Spinal cord (tissue), 9 donors: ENCODE measurements at regions not wholly inside any gene's neighbourhood (a gene's known extent, or its start where the extent isn't known, plus 50 kb on each side); places are given as distances from the start of the nearest gene placed in this dataset.

Source experiments
- DNase-seq, 6 donors: peaks; one replicate each; pipeline versions ENCODE4 v3.0.0 to v3.0.0-alpha.2; 2013 to 2015; ENCODE audit warnings: low spot score in 6 of 6, low read depth in 4 of 6
- H3K27ac ChIP-seq: one replicate; pipeline ENCODE4 v1.5.1; 2013; ENCODE audit warnings: low read depth, low read length, control low read depth
- H3K27me3 ChIP-seq: one replicate; pipeline ENCODE4 v1.6.1; 2013; ENCODE audit warnings: low read length; ENCODE audit not compliant: control insufficient read depth, insufficient read depth
- H3K36me3 ChIP-seq: one replicate; pipeline ENCODE4 v1.6.1; 2013; ENCODE audit warnings: low read length; ENCODE audit not compliant: control insufficient read depth, insufficient read depth
- H3K4me1 ChIP-seq: one replicate; pipeline ENCODE4 v1.6.1; 2013; ENCODE audit warnings: low read length; ENCODE audit not compliant: control insufficient read depth, insufficient read depth
- H3K4me3 ChIP-seq: one replicate; pipeline ENCODE4 v1.5.1; 2013; ENCODE audit warnings: low read depth, low read length, control low read depth
- H3K9me3 ChIP-seq: one replicate; pipeline ENCODE4 v1.6.1; 2013; ENCODE audit warnings: low read length; ENCODE audit not compliant: control insufficient read depth, insufficient read depth
- WGBS: methylation state at CpG from one replicate; pipeline ENCODE4 v1.1.5; 2013; ENCODE audit warnings: missing lambda C conversion rate; ENCODE audit not compliant: insufficient coverage; 5-methylcytosine and 5-hydroxymethylcytosine counted together
- donor health status: healthy.

DNA sequence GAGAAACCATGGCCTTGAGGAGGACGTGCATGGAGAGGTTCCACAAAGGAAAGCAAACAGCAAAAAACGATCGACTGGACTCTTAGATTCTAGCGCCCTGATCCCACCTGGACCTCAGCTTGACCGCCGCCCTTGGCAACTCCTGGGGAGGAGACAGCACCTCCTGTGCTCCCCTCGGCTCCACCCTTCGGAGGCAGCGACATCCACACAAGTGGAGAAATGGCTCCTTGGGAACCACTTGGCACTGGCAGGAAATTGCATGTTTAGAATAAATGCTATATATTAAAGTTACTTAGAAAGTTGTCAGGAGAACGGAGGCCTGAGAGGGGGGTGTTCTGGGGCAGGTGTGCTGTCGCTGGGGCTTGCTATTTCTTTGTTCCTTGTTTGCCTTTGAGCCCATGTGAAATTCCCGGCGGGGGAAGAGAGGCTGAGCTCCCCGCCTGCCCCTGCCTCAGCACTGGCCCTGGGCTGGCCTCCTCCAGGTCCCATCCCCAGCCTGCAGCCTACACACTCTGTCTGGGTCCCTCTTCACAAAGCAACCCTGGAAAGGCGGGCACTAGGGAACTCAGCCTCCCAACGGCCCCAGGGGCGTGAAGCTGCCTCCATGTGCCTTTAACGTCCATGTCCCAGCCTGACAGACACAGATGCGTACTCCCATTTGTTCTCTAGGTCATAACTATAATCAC, 395.3 kb downstream of the BRD1 start:
- Histone ChIP-seq H3K4me1 (peaks cover 17% of the 10 kb centered on the region), H3K36me3 (no peaks in the 10 kb centered on the region), H3K27ac (no peak overlapping the region), H3K9me3 (peaks cover 6% of the 10 kb centered on the region), H3K27me3 (no peaks in the 10 kb centered on the region), H3K4me3 (no peak overlapping the region)
- WGBS, result 36% methylated on average over 13 of the region's 19 CpGs
- DNase-seq, result no peak

DNA sequence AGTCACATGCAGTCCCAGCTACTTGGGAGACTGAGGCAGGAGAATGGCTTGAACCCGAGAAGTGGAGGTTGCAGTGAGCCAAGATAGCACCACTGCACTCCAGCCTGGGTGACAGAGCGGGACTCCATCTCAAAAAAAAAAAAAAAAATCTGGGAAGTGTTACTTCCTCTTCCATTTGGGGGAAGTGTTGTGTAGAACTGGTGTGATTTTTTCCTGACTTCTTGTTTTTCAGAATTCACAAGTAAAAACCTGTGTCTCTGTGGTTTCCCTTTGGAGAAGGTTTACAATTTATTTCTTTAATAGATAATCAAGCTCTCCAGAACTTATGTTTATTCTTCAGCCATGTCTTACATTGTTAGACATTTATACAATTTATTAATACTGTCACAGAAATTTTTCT, 396.1 kb downstream of the BRD1 start:
- H3K27me3 ChIP-seq, result no peaks in the 10 kb centered on the region
- peaks cover 6% of the 10 kb centered on the region for H3K9me3 ChIP-seq
- H3K36me3 ChIP-seq, result no peaks in the 10 kb centered on the region
- WGBS, result no CpG with 5 or more reads among the region's 2 CpGs
- peaks cover 18% of the 10 kb centered on the region for H3K4me1 ChIP-seq
- H3K4me3 ChIP-seq, result no peak overlapping the region
- no peak for DNase-seq
- H3K27ac ChIP-seq, result no peak overlapping the region

DNA sequence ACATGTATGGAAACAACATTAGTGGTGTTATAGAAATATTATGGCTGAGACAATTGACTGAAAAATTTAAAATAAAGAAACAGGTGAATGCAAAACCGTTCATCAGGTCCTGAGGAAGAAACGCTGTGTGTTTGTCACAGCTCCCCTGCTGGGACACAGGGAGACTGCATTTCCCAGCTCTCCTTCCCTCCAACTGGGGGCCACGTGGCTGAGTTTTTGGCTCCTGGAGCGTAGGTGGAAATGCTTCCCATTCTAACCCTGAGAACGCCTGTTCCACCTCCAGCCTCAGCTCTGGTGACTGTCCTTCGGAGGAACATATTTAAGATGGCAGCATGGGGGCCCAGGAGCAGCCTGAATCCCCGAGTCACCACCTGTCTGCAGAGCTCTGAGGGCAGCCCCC, 398.6 kb downstream of the BRD1 start:
- no peak for DNase-seq
- WGBS, result 55% methylated on average over 2 of the region's 7 CpGs
- Histone ChIP-seq H3K4me3 (no peak overlapping the region), H3K27ac (no peak overlapping the region), H3K9me3 (peaks cover under 1% of the 10 kb centered on the region), H3K36me3 (no peaks in the 10 kb centered on the region), H3K27me3 (peaks cover 4% of the 10 kb centered on the region), H3K4me1 (peaks cover 18% of the 10 kb centered on the region)

- peaks cover 15% of the 10 kb centered on the region for H3K4me1 ChIP-seq
- H3K4me3 ChIP-seq, result no peak overlapping the region
- H3K9me3 ChIP-seq, result no peaks in the 10 kb centered on the region
- 82% methylated on average over 3 of the region's 8 CpGs for WGBS
- no peak overlapping the region for H3K27ac ChIP-seq
- no peak for DNase-seq
- no peaks in the 10 kb centered on the region for H3K36me3 ChIP-seq
- H3K27me3 ChIP-seq, result peaks cover 4% of the 10 kb centered on the region
These were observed 399.7 kb downstream of the BRD1 start for GRCh38 chr22:49427941-49428340.

GRCh38 chr22:49427341-49427740, 400.3 kb downstream of the BRD1 start:
- H3K4me3 ChIP-seq, result no peak overlapping the region
- peaks cover 9% of the 10 kb centered on the region for H3K4me1 ChIP-seq
- H3K27ac ChIP-seq, result no peak overlapping the region
- 83% methylated on average over 5 of the region's 5 CpGs for WGBS
- no peaks in the 10 kb centered on the region for H3K9me3 ChIP-seq
- no peaks in the 10 kb centered on the region for H3K36me3 ChIP-seq
- DNase-seq, result no peak
- peaks cover 4% of the 10 kb centered on the region for H3K27me3 ChIP-seq

- Histone ChIP-seq H3K36me3 (no peaks in the 10 kb centered on the region), H3K4me3 (no peak overlapping the region), H3K27ac (no peak overlapping the region), H3K9me3 (no peaks in the 10 kb centered on the region), H3K27me3 (peaks cover 4% of the 10 kb centered on the region), H3K4me1 (peaks cover 6% of the 10 kb centered on the region)
- DNase-seq, result no peak
- 91% methylated on average over 9 of the region's 9 CpGs for WGBS
These were observed 400.9 kb downstream of the BRD1 start for GRCh38 chr22:49426618-49427266.

DNA sequence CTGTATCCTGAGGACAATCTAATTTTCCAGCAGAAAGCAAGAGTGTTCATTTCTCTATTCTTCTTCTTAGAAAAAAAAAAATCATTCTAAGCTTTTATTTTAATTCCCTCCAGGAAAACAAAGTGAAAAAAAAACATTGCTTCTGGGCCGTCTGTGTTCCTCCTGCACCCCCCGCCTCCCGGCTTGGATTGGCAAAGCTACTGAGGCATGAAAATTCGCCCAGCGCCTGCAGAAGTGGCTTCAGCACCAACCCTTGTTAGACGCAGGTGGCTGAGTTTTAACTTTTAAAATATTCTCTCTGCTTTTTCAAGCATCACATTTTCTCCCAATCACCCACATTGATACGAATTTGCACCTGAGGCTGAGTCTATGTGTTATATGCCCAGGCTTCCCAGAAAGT, 401.6 kb downstream of the BRD1 start:
- Histone ChIP-seq H3K9me3 (peaks cover under 1% of the 10 kb centered on the region), H3K27ac (no peak overlapping the region), H3K4me3 (no peak overlapping the region), H3K4me1 (peaks cover 6% of the 10 kb centered on the region), H3K36me3 (no peaks in the 10 kb centered on the region), H3K27me3 (peaks cover 4% of the 10 kb centered on the region)
- 41% methylated on average over 5 of the region's 7 CpGs for WGBS
- no peak for DNase-seq

DNA sequence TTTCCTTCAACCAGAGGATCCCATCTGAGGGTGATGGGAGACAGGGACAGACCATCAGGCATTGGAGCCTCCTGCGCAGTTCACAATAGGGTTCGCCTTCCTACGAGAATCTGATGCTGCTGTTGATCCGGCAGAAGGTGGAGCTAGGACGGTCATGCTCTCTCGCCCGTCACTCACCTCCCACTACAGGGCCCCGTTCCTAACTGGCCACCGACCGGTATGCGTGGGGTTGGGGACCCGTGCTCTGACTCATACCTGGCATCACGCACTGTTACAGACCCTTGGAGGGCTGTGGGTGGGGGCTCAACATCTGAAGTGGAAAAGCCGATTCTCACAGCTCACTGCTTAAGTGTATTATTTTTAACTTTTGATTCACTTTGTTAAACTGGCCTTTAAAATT, 402.3 kb downstream of the BRD1 start:
- Histone ChIP-seq H3K27ac (no peak overlapping the region), H3K4me3 (no peak overlapping the region), H3K27me3 (peaks cover 4% of the 10 kb centered on the region), H3K4me1 (peaks cover 6% of the 10 kb centered on the region), H3K36me3 (no peaks in the 10 kb centered on the region), H3K9me3 (peaks cover 2% of the 10 kb centered on the region)
- WGBS, result 81% methylated on average over 5 of the region's 14 CpGs
- no peak for DNase-seq

DNA sequence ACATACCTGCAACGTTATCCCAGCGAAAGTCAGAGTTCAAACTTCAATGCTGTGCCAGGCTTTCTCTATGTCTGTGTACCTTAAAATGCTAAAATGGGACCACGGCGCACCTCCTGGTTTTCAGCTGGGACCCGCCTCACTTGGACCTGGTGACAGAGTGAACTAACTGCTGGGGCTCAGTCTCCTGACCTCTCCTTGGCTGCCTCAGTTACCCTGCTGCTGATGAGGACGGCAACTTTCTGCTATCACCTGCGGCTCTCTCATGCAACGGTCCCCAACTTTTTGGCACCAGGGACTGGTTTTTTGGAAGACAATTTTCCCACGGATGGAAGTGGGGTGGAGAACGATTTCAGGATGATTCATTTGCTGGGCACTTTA, 402.8 kb downstream of the BRD1 start:
- H3K36me3 ChIP-seq, result no peaks in the 10 kb centered on the region
- peaks cover 6% of the 10 kb centered on the region for H3K4me1 ChIP-seq
- H3K9me3 ChIP-seq, result peaks cover 2% of the 10 kb centered on the region
- H3K27me3 ChIP-seq, result peaks cover 4% of the 10 kb centered on the region
- no peak overlapping the region for H3K27ac ChIP-seq
- WGBS, result 92% methylated on average over 7 of the region's 10 CpGs
- no peak overlapping the region for H3K4me3 ChIP-seq
- no peak for DNase-seq

- H3K4me1 ChIP-seq, result peaks cover 6% of the 10 kb centered on the region
These were observed 404.5 kb downstream of the BRD1 start for GRCh38 chr22:49423125-49423650.

More at GRCh38 chr22:49423125-49423650, 404.5 kb downstream of the BRD1 start:
- Histone ChIP-seq H3K4me3 (no peak overlapping the region), H3K36me3 (no peaks in the 10 kb centered on the region), H3K27ac (no peak overlapping the region), H3K27me3 (peaks cover 4% of the 10 kb centered on the region), H3K9me3 (peaks cover 2% of the 10 kb centered on the region)
- WGBS, result 92% methylated on average over 9 of the region's 17 CpGs
- no peak for DNase-seq
